Immature natural killer cell (primary cell): ENCODE measurements at regions not wholly inside any gene's neighbourhood (a gene's known extent, or its start where the extent isn't known, plus 50 kb on each side); places are given as distances from the start of the nearest gene placed in this dataset.

Source experiments
- DNase-seq, 3 donors: peaks; one replicate each; pipeline ENCODE4 v3.0.0; 2022; ENCODE audit warnings: mixed read lengths in 1 of 3
- H3K27ac Mint-ChIP-seq, 6 donors: one replicate each; pipeline ENCODE4 v1.8.0; 2020; ENCODE audit warnings: mixed read lengths in 6 of 6, mild to moderate bottlenecking in 5 of 6, inconsistent platforms in 4 of 6, moderate library complexity in 3 of 6
- H3K27me3 Mint-ChIP-seq, 3 donors: one replicate each; pipeline ENCODE4 v1.8.0; 2020 to 2021; ENCODE audit warnings: low read depth in 3 of 3, mild to moderate bottlenecking in 3 of 3, mixed read lengths in 3 of 3, moderate library complexity in 3 of 3, inconsistent platforms in 1 of 3
- H3K36me3 Mint-ChIP-seq, 3 donors: one replicate each; pipeline ENCODE4 v1.8.0; 2020; ENCODE audit warnings: mixed read lengths in 3 of 3, inconsistent platforms in 2 of 3, mild to moderate bottlenecking in 2 of 3
- H3K4me1 Mint-ChIP-seq, 2 donors: one replicate each; pipeline ENCODE4 v1.8.0; 2020; ENCODE audit warnings: inconsistent platforms in 2 of 2, mild to moderate bottlenecking in 2 of 2, mixed read lengths in 2 of 2, moderate library complexity in 1 of 2
- H3K4me3 Mint-ChIP-seq, 5 donors: one replicate each; pipeline ENCODE4 v1.8.0; 2020; ENCODE audit warnings: mild to moderate bottlenecking in 5 of 5, mixed read lengths in 5 of 5, inconsistent platforms in 3 of 5, moderate library complexity in 3 of 5
- H3K9me3 Mint-ChIP-seq, 6 donors: one replicate each; pipeline ENCODE4 v1.8.0; 2020; ENCODE audit warnings: mild to moderate bottlenecking in 6 of 6, mixed read lengths in 6 of 6, inconsistent platforms in 4 of 6, moderate library complexity in 3 of 6

GRCh38 chr7:45470031-45470430 lies 104.1 kb upstream of the ADCY1 start:
- Mint-ChIP-seq H3K27ac (no peak overlapping the region), H3K4me1 (no peaks in the 10 kb centered on the region), H3K9me3 (peaks cover 0 to 9% (median 2%) of the 10 kb centered on the region in 6 donors), H3K27me3 (peaks cover 4 to 10% (median 10%) of the 10 kb centered on the region in 3 donors), H3K4me3 (no peak overlapping the region), H3K36me3 (no peaks in the 10 kb centered on the region)
- DNase-seq: no peak

GRCh38 chr7:45479781-45480180 lies 94.4 kb upstream of the ADCY1 start:
- no peak for DNase-seq
- no peak overlapping the region for H3K4me3 Mint-ChIP-seq
- H3K27ac Mint-ChIP-seq: no peak overlapping the region
- peaks cover 4 to 8% (median 5%) of the 10 kb centered on the region in 3 donors for H3K27me3 Mint-ChIP-seq
- no peaks in the 10 kb centered on the region for H3K4me1 Mint-ChIP-seq
- no peaks in the 10 kb centered on the region for H3K36me3 Mint-ChIP-seq
- H3K9me3 Mint-ChIP-seq: no peaks in the 10 kb centered on the region

GRCh38 chr7:45482451-45482850 lies 91.7 kb upstream of the ADCY1 start:
- Mint-ChIP-seq H3K4me3 (no peak overlapping the region), H3K27me3 (peaks cover 2 to 4% (median 4%) of the 10 kb centered on the region in 3 donors), H3K36me3 (no peaks in the 10 kb centered on the region), H3K4me1 (no peaks in the 10 kb centered on the region), H3K27ac (no peak overlapping the region), H3K9me3 (no peaks in the 10 kb centered on the region)
- no peak for DNase-seq

- Mint-ChIP-seq H3K27me3 (peaks cover 2 to 4% (median 4%) of the 10 kb centered on the region in 3 donors), H3K36me3 (no peaks in the 10 kb centered on the region), H3K4me1 (no peaks in the 10 kb centered on the region), H3K4me3 (no peak overlapping the region), H3K27ac (no peak overlapping the region), H3K9me3 (no peaks in the 10 kb centered on the region)
- DNase-seq: no peak
Observed at GRCh38 chr7:45484094-45484493, 90.1 kb upstream of the ADCY1 start.

- Mint-ChIP-seq H3K36me3 (no peaks in the 10 kb centered on the region), H3K4me3 (no peak overlapping the region), H3K27ac (no peak overlapping the region), H3K27me3 (peaks cover 2 to 4% (median 2%) of the 10 kb centered on the region in 3 donors), H3K4me1 (no peaks in the 10 kb centered on the region), H3K9me3 (no peaks in the 10 kb centered on the region)
- DNase-seq: no peak
Observed at GRCh38 chr7:45486575-45486974, 87.6 kb upstream of the ADCY1 start.

- no peaks in the 10 kb centered on the region for H3K36me3 Mint-ChIP-seq
- peaks cover 2 to 4% (median 4%) of the 10 kb centered on the region in 3 donors for H3K27me3 Mint-ChIP-seq
- no peak for DNase-seq
- no peaks in the 10 kb centered on the region for H3K4me1 Mint-ChIP-seq
- no peak overlapping the region for H3K27ac Mint-ChIP-seq
- peaks cover 0 to 11% (median 0%) of the 10 kb centered on the region in 6 donors for H3K9me3 Mint-ChIP-seq
- H3K4me3 Mint-ChIP-seq: no peak overlapping the region
Observed at GRCh38 chr7:45494885-45495284, 79.3 kb upstream of the ADCY1 start.

- Mint-ChIP-seq H3K27me3 (peaks cover 2 to 4% (median 4%) of the 10 kb centered on the region in 3 donors), H3K4me1 (no peaks in the 10 kb centered on the region), H3K27ac (no peak overlapping the region), H3K4me3 (no peak overlapping the region), H3K36me3 (no peaks in the 10 kb centered on the region), H3K9me3 (peaks cover 0 to 11% (median 0%) of the 10 kb centered on the region in 6 donors)
- DNase-seq: no peak
Observed at GRCh38 chr7:45495618-45496017, 78.5 kb upstream of the ADCY1 start.

GRCh38 chr7:45500257-45500656 lies 73.9 kb upstream of the ADCY1 start:
- peaks cover 0 to 4% (median 0%) of the 10 kb centered on the region in 3 donors for H3K36me3 Mint-ChIP-seq
- H3K4me1 Mint-ChIP-seq: no peaks in the 10 kb centered on the region
- H3K27ac Mint-ChIP-seq: no peak overlapping the region
- DNase-seq: no peak
- no peak overlapping the region for H3K4me3 Mint-ChIP-seq
- peaks cover 0 to 14% (median 5%) of the 10 kb centered on the region in 6 donors for H3K9me3 Mint-ChIP-seq
- H3K27me3 Mint-ChIP-seq: peaks cover 2 to 6% (median 4%) of the 10 kb centered on the region in 3 donors

- no peak for DNase-seq
- Mint-ChIP-seq H3K4me1 (no peaks in the 10 kb centered on the region), H3K9me3 (peaks cover 4 to 26% (median 13%) of the 10 kb centered on the region in 6 donors), H3K36me3 (peaks cover 0 to 8% (median 0%) of the 10 kb centered on the region in 3 donors), H3K27ac (no peak overlapping the region), H3K27me3 (peaks cover 0 to 5% (median 4%) of the 10 kb centered on the region in 3 donors), H3K4me3 (no peak overlapping the region)
Observed at GRCh38 chr7:45501791-45502190, 72.4 kb upstream of the ADCY1 start.

GRCh38 chr7:45506059-45506458 lies 68.1 kb upstream of the ADCY1 start:
- peaks cover 4 to 46% (median 17%) of the 10 kb centered on the region in 6 donors for H3K9me3 Mint-ChIP-seq
- no peak overlapping the region for H3K4me3 Mint-ChIP-seq
- peaks cover 0 to 12% (median 0%) of the 10 kb centered on the region in 3 donors for H3K36me3 Mint-ChIP-seq
- no peak for DNase-seq
- H3K27ac Mint-ChIP-seq: no peak overlapping the region
- no peaks in the 10 kb centered on the region for H3K4me1 Mint-ChIP-seq
- peaks cover 3 to 4% (median 4%) of the 10 kb centered on the region in 3 donors for H3K27me3 Mint-ChIP-seq

GRCh38 chr7:45509222-45509621 lies 64.9 kb upstream of the ADCY1 start:
- Mint-ChIP-seq H3K4me1 (no peaks in the 10 kb centered on the region), H3K4me3 (no peak overlapping the region), H3K27me3 (peaks cover 3 to 4% (median 4%) of the 10 kb centered on the region in 3 donors), H3K36me3 (peaks cover 0 to 12% (median 0%) of the 10 kb centered on the region in 3 donors), H3K9me3 (peaks cover 4 to 46% (median 16%) of the 10 kb centered on the region in 6 donors), H3K27ac (no peak overlapping the region)
- no peak for DNase-seq

GRCh38 chr7:45511721-45512597 lies 62.2 kb upstream of the ADCY1 start:
- Mint-ChIP-seq H3K27ac (no peak overlapping the region), H3K4me3 (no peak overlapping the region), H3K36me3 (peaks cover 0 to 4% (median 0%) of the 10 kb centered on the region in 3 donors), H3K9me3 (peaks cover 0 to 19% (median 7%) of the 10 kb centered on the region in 6 donors), H3K4me1 (no peaks in the 10 kb centered on the region), H3K27me3 (peaks cover 2 to 5% (median 4%) of the 10 kb centered on the region in 3 donors)
- no peak for DNase-seq

- H3K9me3 Mint-ChIP-seq: peaks cover 8 to 25% (median 13%) of the 10 kb centered on the region in 6 donors
- H3K4me3 Mint-ChIP-seq: no peak overlapping the region
- no peaks in the 10 kb centered on the region for H3K36me3 Mint-ChIP-seq
Observed at GRCh38 chr7:45514944-45515343, 59.2 kb upstream of the ADCY1 start.

GRCh38 chr7:45515346-45515745 lies 58.8 kb upstream of the ADCY1 start:
- H3K27me3 Mint-ChIP-seq: peaks cover 2 to 13% (median 2%) of the 10 kb centered on the region in 3 donors
- H3K36me3 Mint-ChIP-seq: no peaks in the 10 kb centered on the region
- H3K4me3 Mint-ChIP-seq: no peak overlapping the region
- peaks cover 8 to 25% (median 13%) of the 10 kb centered on the region in 6 donors for H3K9me3 Mint-ChIP-seq
- DNase-seq: no peak
- H3K4me1 Mint-ChIP-seq: no peaks in the 10 kb centered on the region
- no peak overlapping the region for H3K27ac Mint-ChIP-seq

More at GRCh38 chr7:45514944-45515343, 59.2 kb upstream of the ADCY1 start:
- peaks cover 2 to 13% (median 2%) of the 10 kb centered on the region in 3 donors for H3K27me3 Mint-ChIP-seq
- DNase-seq: no peak
- no peaks in the 10 kb centered on the region for H3K4me1 Mint-ChIP-seq
- no peak overlapping the region for H3K27ac Mint-ChIP-seq
